DMS153 treated with DMSO at 0.1 percent for 48 hours (cell line): ENCODE measurements at regions not wholly inside any gene's neighbourhood (a gene's known extent, or its start where the extent isn't known, plus 50 kb on each side); places are given as distances from the start of the nearest gene placed in this dataset.
"Not testable (repeated sequence)": the region's sequence is repeated elsewhere in the genome, so short reads cannot be mapped to it uniquely, and the experiment has no call there.

Experiments used
- DNase-seq: peaks from one replicate; lab custom pipeline; 2025; ENCODE audit not compliant: unreplicated experiment; lab: John Stamatoyannopoulos, UW

GRCh38 chr9:7313389-7313788 is 486.2 kb downstream of the DMAC1 start:
- DNase-seq: no peak

GRCh38 chr9:7309051-7309450 is 490.5 kb downstream of the DMAC1 start:
- DNase-seq: not testable (repeated sequence)

GRCh38 chr9:7305677-7306076 is 493.9 kb downstream of the DMAC1 start:
- no peak for DNase-seq

- no peak for DNase-seq
Measured at GRCh38 chr9:7304627-7304995, 495.0 kb downstream of the DMAC1 start.

GRCh38 chr9:7303907-7304626 is 495.5 kb downstream of the DMAC1 start:
- no peak for DNase-seq

- DNase-seq: no peak
Measured at GRCh38 chr9:7300484-7300883, 499.1 kb downstream of the DMAC1 start.

GRCh38 chr9:7298123-7298522 is 501.5 kb downstream of the DMAC1 start:
- no peak for DNase-seq

- DNase-seq: no peak
Measured at GRCh38 chr9:7297521-7297920, 502.1 kb downstream of the DMAC1 start.

- DNase-seq: no peak
Measured at GRCh38 chr9:7293091-7293490, 506.5 kb downstream of the DMAC1 start.

- no peak for DNase-seq
Measured at GRCh38 chr9:7289773-7290172, 509.8 kb downstream of the DMAC1 start.

GRCh38 chr9:7287986-7288385 is 511.6 kb downstream of the DMAC1 start:
- DNase-seq: no peak

GRCh38 chr9:7287065-7287464 is 512.5 kb downstream of the DMAC1 start:
- DNase-seq: no peak

- no peak for DNase-seq
Measured at GRCh38 chr9:7286101-7286500, 513.5 kb downstream of the DMAC1 start.

- DNase-seq: no peak
Measured at GRCh38 chr9:7285199-7285598, 514.4 kb downstream of the DMAC1 start.

GRCh38 chr9:7284517-7284916 is 515.1 kb downstream of the DMAC1 start:
- no peak for DNase-seq

- no peak for DNase-seq
Measured at GRCh38 chr9:7284117-7284516, 515.5 kb downstream of the DMAC1 start.

- no peak for DNase-seq
Measured at GRCh38 chr9:7273575-7273974, 515.8 kb downstream of the KDM4C start.

- peak; percentile 55 for DNase-seq
Measured at GRCh38 chr9:7266911-7267595, 509.3 kb downstream of the KDM4C start.

GRCh38 chr9:7265181-7265580 is 507.4 kb downstream of the KDM4C start:
- no peak for DNase-seq

GRCh38 chr9:7259544-7260241 is 501.9 kb downstream of the KDM4C start:
- DNase-seq: no peak

- DNase-seq: no peak
Measured at GRCh38 chr9:7258688-7259396, 501.1 kb downstream of the KDM4C start.
